ENCODE measurements at regions not wholly inside any gene's neighbourhood (a gene's known extent, or its start where the extent isn't known, plus 50 kb on each side); places are given as distances from the start of the nearest gene placed in this dataset.

- Histone ChIP-seq H3K4me1 (ENCODE audit: low read length) (no peaks in the 10 kb centered on the region), H3K27ac (ENCODE audit: low read length) (no peak overlapping the region), H3K4me3 (ENCODE audit: low read length) (no peak overlapping the region), H3K9ac (ENCODE audit: low read length) (no peak overlapping the region), H3K27me3 (replicated peaks; ENCODE audit: insufficient read depth, low read length) (peaks cover 84% of the 10 kb centered on the region), H3F3A (ENCODE audit: insufficient read depth, low read length) (no peaks in the 10 kb centered on the region), H3K36me3 (replicated peaks; ENCODE audit: insufficient read depth, low read length) (no peaks in the 10 kb centered on the region), H4K20me1 (ENCODE audit: insufficient read depth, low read length) (no peaks in the 10 kb centered on the region), H3K4me2 (ENCODE audit: low read depth, low read length) (no peak overlapping the region), H3K9me3 (replicated peaks; ENCODE audit: insufficient read depth, low read length) (no peaks in the 10 kb centered on the region), H3K9me2 (replicated peaks; ENCODE audit: insufficient read depth, low read length) (no peaks in the 10 kb centered on the region), H2AFZ (ENCODE audit: low read length) (no peak overlapping the region), H3K79me2 (ENCODE audit: low read length) (no peaks in the 10 kb centered on the region)
- TF ChIP-seq EZH2phosphoT487 (IDR thresholded peaks at IDR 0.05; ENCODE audit: low read length) (no peak), EZH2 (optimal IDR thresholded peaks at IDR 0.05; ENCODE audit: low read depth, low read length) (no peak)
- TF ChIP-seq, protein P1, sequence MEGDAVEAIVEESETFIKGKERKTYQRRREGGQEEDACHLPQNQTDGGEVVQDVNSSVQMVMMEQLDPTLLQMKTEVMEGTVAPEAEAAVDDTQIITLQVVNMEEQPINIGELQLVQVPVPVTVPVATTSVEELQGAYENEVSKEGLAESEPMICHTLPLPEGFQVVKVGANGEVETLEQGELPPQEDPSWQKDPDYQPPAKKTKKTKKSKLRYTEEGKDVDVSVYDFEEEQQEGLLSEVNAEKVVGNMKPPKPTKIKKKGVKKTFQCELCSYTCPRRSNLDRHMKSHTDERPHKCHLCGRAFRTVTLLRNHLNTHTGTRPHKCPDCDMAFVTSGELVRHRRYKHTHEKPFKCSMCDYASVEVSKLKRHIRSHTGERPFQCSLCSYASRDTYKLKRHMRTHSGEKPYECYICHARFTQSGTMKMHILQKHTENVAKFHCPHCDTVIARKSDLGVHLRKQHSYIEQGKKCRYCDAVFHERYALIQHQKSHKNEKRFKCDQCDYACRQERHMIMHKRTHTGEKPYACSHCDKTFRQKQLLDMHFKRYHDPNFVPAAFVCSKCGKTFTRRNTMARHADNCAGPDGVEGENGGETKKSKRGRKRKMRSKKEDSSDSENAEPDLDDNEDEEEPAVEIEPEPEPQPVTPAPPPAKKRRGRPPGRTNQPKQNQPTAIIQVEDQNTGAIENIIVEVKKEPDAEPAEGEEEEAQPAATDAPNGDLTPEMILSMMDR (IDR thresholded peaks at IDR 0.05; ENCODE audit: low read length) = no peak
- DNase-seq = no peak
Observed at GRCh38 chr22:49115197-49115596, 712.5 kb downstream of the BRD1 start.

- DNase-seq = no peak
- Histone ChIP-seq H3K27ac (ENCODE audit: low read length) (no peak overlapping the region), H3K4me2 (ENCODE audit: low read depth, low read length) (no peak overlapping the region), H3K9me3 (replicated peaks; ENCODE audit: insufficient read depth, low read length) (no peaks in the 10 kb centered on the region), H3K9ac (ENCODE audit: low read length) (no peak overlapping the region), H3K36me3 (replicated peaks; ENCODE audit: insufficient read depth, low read length) (no peaks in the 10 kb centered on the region), H3K9me2 (replicated peaks; ENCODE audit: insufficient read depth, low read length) (no peaks in the 10 kb centered on the region), H2AFZ (ENCODE audit: low read length) (no peak overlapping the region), H3K79me2 (ENCODE audit: low read length) (no peaks in the 10 kb centered on the region), H3F3A (ENCODE audit: insufficient read depth, low read length) (no peaks in the 10 kb centered on the region), H3K4me3 (ENCODE audit: low read length) (no peak overlapping the region), H4K20me1 (ENCODE audit: insufficient read depth, low read length) (no peaks in the 10 kb centered on the region), H3K4me1 (ENCODE audit: low read length) (no peaks in the 10 kb centered on the region), H3K27me3 (replicated peaks; ENCODE audit: insufficient read depth, low read length) (peaks cover 87% of the 10 kb centered on the region)
- TF ChIP-seq EZH2 (optimal IDR thresholded peaks at IDR 0.05; ENCODE audit: low read depth, low read length) = no peak
- TF ChIP-seq EZH2phosphoT487 (IDR thresholded peaks at IDR 0.05; ENCODE audit: low read length) = no peak
- TF ChIP-seq, protein P1 (IDR thresholded peaks at IDR 0.05; ENCODE audit: low read length) = no peak
Observed at GRCh38 chr22:49113758-49114157, 713.9 kb downstream of the BRD1 start.

DNA sequence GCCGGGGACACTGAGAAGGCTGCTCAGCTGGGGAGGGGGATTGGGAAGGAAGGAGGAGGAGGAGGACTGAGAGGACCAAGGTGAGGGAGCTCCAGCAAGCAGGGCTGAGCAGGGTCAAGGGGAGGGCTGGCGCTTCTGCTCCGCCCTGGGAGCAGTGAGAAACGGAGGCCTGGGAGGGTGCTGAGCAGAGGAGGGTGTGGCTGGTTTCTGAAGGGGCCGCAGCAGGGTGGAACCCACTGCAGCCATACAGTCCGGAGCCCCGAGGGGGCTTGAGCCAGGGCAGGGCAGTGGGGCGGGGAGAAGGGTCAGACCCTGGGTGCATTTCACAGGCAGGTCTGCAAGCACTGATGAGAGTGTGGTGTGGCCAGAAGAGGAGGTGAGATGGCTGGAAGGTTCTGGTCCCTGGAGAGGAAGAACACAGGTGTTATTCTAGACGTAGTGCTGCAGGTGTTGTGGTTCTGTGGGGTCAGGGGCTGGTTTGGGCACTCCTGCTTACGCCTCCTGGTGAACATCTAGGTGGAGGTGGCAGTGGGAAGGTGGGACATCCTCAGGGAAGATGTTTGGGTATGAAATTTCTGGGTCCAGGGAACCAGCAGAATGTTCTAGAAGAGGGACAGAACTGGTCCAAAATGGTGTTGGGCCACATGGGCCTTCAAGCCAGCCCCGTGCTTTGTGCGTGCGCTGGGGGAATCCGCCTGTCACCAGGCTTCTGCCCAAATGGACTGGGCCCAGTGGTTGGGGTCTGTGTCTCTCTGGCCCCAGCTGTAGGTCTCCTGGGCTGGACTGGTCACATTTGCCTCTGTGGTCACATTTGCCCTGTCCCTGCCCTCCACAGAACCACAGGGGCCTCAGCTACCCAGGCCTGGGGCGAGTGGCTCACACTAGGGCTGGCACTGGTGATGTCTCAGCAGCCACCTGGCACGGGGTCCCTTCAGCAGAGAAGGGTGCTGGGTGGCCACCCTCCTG lies 714.7 kb downstream of the BRD1 start:
- H3K4me1 ChIP-seq (ENCODE audit: low read length) = no peaks in the 10 kb centered on the region
- TF ChIP-seq, protein P1 (IDR thresholded peaks at IDR 0.05; ENCODE audit: low read length) = no peak
- TF ChIP-seq EZH2 (optimal IDR thresholded peaks at IDR 0.05; ENCODE audit: low read depth, low read length) (no peak), EZH2phosphoT487 (IDR thresholded peaks at IDR 0.05; ENCODE audit: low read length) (no peak)

More for the DNA sequence above, 714.7 kb downstream of the BRD1 start:
- Histone ChIP-seq H3K79me2 (ENCODE audit: low read length) (no peaks in the 10 kb centered on the region), H4K20me1 (ENCODE audit: insufficient read depth, low read length) (no peaks in the 10 kb centered on the region), H3K36me3 (replicated peaks; ENCODE audit: insufficient read depth, low read length) (no peaks in the 10 kb centered on the region), H3K27ac (ENCODE audit: low read length) (no peak overlapping the region), H2AFZ (ENCODE audit: low read length) (no peak overlapping the region), H3K9me3 (replicated peaks; ENCODE audit: insufficient read depth, low read length) (no peaks in the 10 kb centered on the region), H3K4me2 (ENCODE audit: low read depth, low read length) (no peak overlapping the region), H3K27me3 (replicated peaks; ENCODE audit: insufficient read depth, low read length) (peaks cover 83% of the 10 kb centered on the region), H3K9me2 (replicated peaks; ENCODE audit: insufficient read depth, low read length) (no peaks in the 10 kb centered on the region), H3F3A (ENCODE audit: insufficient read depth, low read length) (no peaks in the 10 kb centered on the region), H3K4me3 (ENCODE audit: low read length) (no peak overlapping the region), H3K9ac (ENCODE audit: low read length) (no peak overlapping the region)
- DNase-seq = no peak

Data from MM.1S (cell line).